Fibroblast of lung (primary cell): ENCODE measurements at regions not wholly inside any gene's neighbourhood (a gene's known extent, or its start where the extent isn't known, plus 50 kb on each side); places are given as distances from the start of the nearest gene placed in this dataset.

ENCODE experiments used
- DNase-seq, 2 donors: peaks; one replicate each; pipeline versions ENCODE4 v3.0.0 to v3.0.0-alpha.2; 2010; ENCODE audit warnings: low read depth in 2 of 2
- H2AFZ ChIP-seq: 2 replicates; pipeline ENCODE4 v1.5.1; 2012; ENCODE audit warnings: low read length, control low read depth, inconsistent platforms
- H3K27ac ChIP-seq: 2 replicates; pipeline ENCODE4 v1.5.1; 2011; ENCODE audit warnings: low read length, control low read depth; ENCODE audit not compliant: insufficient read depth
- H3K27me3 ChIP-seq: 2 replicates; pipeline ENCODE4 v1.5.1; 2011; ENCODE audit warnings: mild to moderate bottlenecking, low read length; ENCODE audit not compliant: control insufficient read depth, insufficient read depth
- H3K36me3 ChIP-seq: 2 replicates; pipeline ENCODE4 v1.5.1; 2011; ENCODE audit warnings: low read length; ENCODE audit not compliant: control insufficient read depth, insufficient read depth
- H3K4me1 ChIP-seq: 2 replicates; pipeline ENCODE4 v1.5.1; 2011; ENCODE audit warnings: low read length; ENCODE audit not compliant: control insufficient read depth, insufficient read depth; ENCODE audit errors: extremely low read depth
- H3K4me2 ChIP-seq: 2 replicates; pipeline ENCODE4 v1.5.1; 2011; ENCODE audit warnings: low read length, control low read depth; ENCODE audit not compliant: insufficient read depth; ENCODE audit errors: extremely low read depth
- H3K4me3 ChIP-seq, 4 experiments: fragments of 200-600 bp in 1 of 4; sonication (generic) in 1 of 4; replicated peaks in 1 of 4; 2 replicates each; pipeline ENCODE4 v1.5.1; 2011 to 2016; ENCODE audit warnings: low read length in 4 of 4, low read depth in 3 of 4, mild to moderate bottlenecking in 3 of 4, control low read depth in 2 of 4, inconsistent platforms in 1 of 4, mixed read lengths in 1 of 4; ENCODE audit not compliant: insufficient read depth in 1 of 4; ENCODE audit errors: control extremely low read depth in 1 of 4
- H3K79me2 ChIP-seq: 2 replicates; pipeline ENCODE4 v1.5.1; 2012; ENCODE audit warnings: mild to moderate bottlenecking, low read length, inconsistent platforms; ENCODE audit not compliant: control insufficient read depth, insufficient read depth
- H3K9ac ChIP-seq: 2 replicates; pipeline ENCODE4 v1.5.1; 2011; ENCODE audit warnings: mild to moderate bottlenecking, low read length, control low read depth; ENCODE audit not compliant: insufficient read depth
- H3K9me3 ChIP-seq: 2 replicates; pipeline ENCODE4 v1.5.1; 2012; ENCODE audit warnings: low read depth, low read length; ENCODE audit not compliant: control insufficient read depth, insufficient read depth
- H4K20me1 ChIP-seq: 2 replicates; pipeline ENCODE4 v1.5.1; 2011; ENCODE audit warnings: low read length; ENCODE audit not compliant: control insufficient read depth, insufficient read depth; ENCODE audit errors: extremely low read depth
- CTCF ChIP-seq, 2 donors: IDR thresholded peaks in 1 of 2; conservative IDR thresholded peaks in 1 of 2; 1 replicate in 1 of 2; 2 replicates in 1 of 2; pipeline ENCODE4 v1.5.1; 2011 to 2012; ENCODE audit warnings: low read length in 2 of 2, control low read depth in 1 of 2, inconsistent platforms in 1 of 2, low read depth in 1 of 2, mild to moderate bottlenecking in 1 of 2
- EZH2 ChIP-seq: IDR thresholded peaks from 2 replicates; pipeline ENCODE4 v1.5.1; 2012; ENCODE audit warnings: low read length, control low read depth, mild to moderate bottlenecking; ENCODE audit errors: missing control alignments

- Histone ChIP-seq H3K4me1 (no peaks in the 10 kb centered on the region), H3K4me3 (no peak overlapping the region), H3K4me2 (no peak overlapping the region), H2AFZ (no peak overlapping the region), H3K9ac (no peak overlapping the region), H3K27ac (no peak overlapping the region), H4K20me1 (no peaks in the 10 kb centered on the region), H3K36me3 (no peaks in the 10 kb centered on the region), H3K9me3 (no peaks in the 10 kb centered on the region), H3K79me2 (no peaks in the 10 kb centered on the region), H3K27me3 (no peaks in the 10 kb centered on the region)
- no peak for DNase-seq
- TF ChIP-seq EZH2 (no peak), CTCF (conservative IDR thresholded peaks at IDR 0.05 in 1 of 2, IDR thresholded peaks at IDR 0.05 in 1 of 2; ENCODE audit: low read depth in 1 of 2, low read length in 2 of 2) (no peak)
These were observed 625.6 kb downstream of the AACS start for GRCh38 chr12:125690841-125691240.

DNA sequence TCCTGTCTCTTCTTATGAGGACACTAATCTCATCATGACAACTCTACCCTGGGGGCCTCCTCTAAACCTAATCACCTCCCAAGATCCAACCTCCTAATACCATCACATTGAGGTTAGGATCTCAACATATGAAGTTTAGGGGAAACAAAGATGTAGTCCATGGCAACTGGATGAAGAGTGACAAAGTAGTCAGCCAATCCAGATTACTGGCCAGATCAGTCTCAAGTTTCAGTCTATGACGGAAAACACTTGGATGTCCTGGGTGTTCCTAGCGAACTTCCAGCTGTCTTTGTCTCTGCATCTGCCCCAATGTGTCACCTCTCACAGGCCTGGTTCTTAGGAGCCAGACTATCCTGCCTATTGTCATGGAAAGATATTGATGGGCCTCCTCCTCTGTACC, 630.8 kb downstream of the AACS start:
- Histone ChIP-seq H3K9me3 (no peaks in the 10 kb centered on the region), H3K36me3 (no peaks in the 10 kb centered on the region), H3K4me2 (no peak overlapping the region), H2AFZ (no peak overlapping the region), H3K79me2 (no peaks in the 10 kb centered on the region), H3K27ac (no peak overlapping the region), H4K20me1 (no peaks in the 10 kb centered on the region), H3K27me3 (no peaks in the 10 kb centered on the region), H3K4me1 (no peaks in the 10 kb centered on the region), H3K9ac (no peak overlapping the region), H3K4me3 (no peak overlapping the region)
- DNase-seq, result no peak
- TF ChIP-seq EZH2 (no peak), CTCF (conservative IDR thresholded peaks at IDR 0.05 in 1 of 2, IDR thresholded peaks at IDR 0.05 in 1 of 2; ENCODE audit: low read depth in 1 of 2, low read length in 2 of 2) (no peak)

DNA sequence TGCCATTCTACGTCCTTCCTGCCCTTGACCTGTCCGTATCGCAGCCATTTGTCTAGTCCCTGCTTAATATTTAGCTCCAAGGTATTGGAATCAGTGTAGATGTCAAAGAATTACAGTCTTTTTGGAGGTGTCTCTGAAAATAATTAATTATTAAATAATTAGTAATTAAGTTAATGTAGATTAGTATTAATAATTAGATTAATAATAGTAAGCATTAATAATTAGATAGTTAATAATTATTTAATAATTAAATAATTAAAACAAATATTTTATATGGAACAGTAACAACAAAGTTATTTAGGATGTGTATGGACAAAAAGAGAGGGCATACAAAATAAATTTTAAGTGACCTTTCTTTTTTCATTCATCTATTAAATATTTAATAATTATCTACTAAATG, 639.6 kb downstream of the AACS start:
- Histone ChIP-seq H3K9ac (no peak overlapping the region), H3K36me3 (no peaks in the 10 kb centered on the region), H3K27ac (no peak overlapping the region), H3K4me3 (no peak overlapping the region), H3K4me2 (no peak overlapping the region), H3K9me3 (no peaks in the 10 kb centered on the region), H3K4me1 (no peaks in the 10 kb centered on the region), H4K20me1 (no peaks in the 10 kb centered on the region), H2AFZ (no peak overlapping the region), H3K27me3 (no peaks in the 10 kb centered on the region), H3K79me2 (no peaks in the 10 kb centered on the region)
- no peak for TF ChIP-seq CTCF (conservative IDR thresholded peaks at IDR 0.05 in 1 of 2, IDR thresholded peaks at IDR 0.05 in 1 of 2; ENCODE audit: low read depth in 1 of 2, low read length in 2 of 2)
- no peak for TF ChIP-seq EZH2
- no peak for DNase-seq
